NCI-H524 treated with DMSO at 0.1 percent for 48 hours (cell line): ENCODE measurements at regions not wholly inside any gene's neighbourhood (a gene's known extent, or its start where the extent isn't known, plus 50 kb on each side); places are given as distances from the start of the nearest gene placed in this dataset.

Experiments
- DNase-seq: peaks from one replicate; lab custom pipeline; 2025; lab: John Stamatoyannopoulos, UW

- DNase-seq = no peak
Observed at GRCh38 chr12:83224012-83224411, 537.3 kb downstream of the TMTC2 start.

- DNase-seq = no peak
Observed at GRCh38 chr12:83220774-83221173, 534.1 kb downstream of the TMTC2 start.

- no peak for DNase-seq
Observed at GRCh38 chr12:83216230-83216629, 529.5 kb downstream of the TMTC2 start.

- no peak for DNase-seq
Observed at GRCh38 chr12:83214185-83214584, 527.5 kb downstream of the TMTC2 start.

- DNase-seq = no peak
Observed at GRCh38 chr12:83210933-83211332, 524.2 kb downstream of the TMTC2 start.

- no peak for DNase-seq
Observed at GRCh38 chr12:83199069-83199468, 512.4 kb downstream of the TMTC2 start.

- DNase-seq = no peak
Observed at GRCh38 chr12:83198291-83199015, 511.7 kb downstream of the TMTC2 start.

- no peak for DNase-seq
Observed at GRCh38 chr12:83197483-83197914, 510.8 kb downstream of the TMTC2 start.

- no peak for DNase-seq
Observed at GRCh38 chr12:83196694-83197350, 510.1 kb downstream of the TMTC2 start.

- DNase-seq = no peak
Observed at GRCh38 chr12:83190631-83191390, 504.1 kb downstream of the TMTC2 start.

- DNase-seq = no peak
Observed at GRCh38 chr12:83186419-83186818, 499.7 kb downstream of the TMTC2 start.

- DNase-seq = no peak
Observed at GRCh38 chr12:83185241-83185640, 498.5 kb downstream of the TMTC2 start.
